ENCODE measurements at regions not wholly inside any gene's neighbourhood (a gene's known extent, or its start where the extent isn't known, plus 50 kb on each side); places are given as distances from the start of the nearest gene placed in this dataset.
"Not testable (repeated sequence)": the region's sequence is repeated elsewhere in the genome, so short reads cannot be mapped to it uniquely, and the experiment has no call there.

- no peak for DNase-seq
- ATAC-seq, result no peak
- intact Hi-C loops (cut with DNase I, micrococcal nuclease), result no loop called here
These were observed 1462.1 kb downstream of the DPP10 start for GRCh38 chr2:115904516-115904915.

GRCh38 chr2:115908731-115909130 lies 1466.3 kb downstream of the DPP10 start:
- DNase-seq, result no peak
- no peak for ATAC-seq
- intact Hi-C loops (cut with DNase I, micrococcal nuclease), result no loop called here

GRCh38 chr2:115910270-115910669 lies 1467.8 kb downstream of the DPP10 start:
- DNase-seq, result no peak
- no peak for ATAC-seq
- intact Hi-C loops (cut with DNase I, micrococcal nuclease), result no loop called here

GRCh38 chr2:115913921-115914320 lies 1471.5 kb downstream of the DPP10 start:
- ATAC-seq (no peak), DNase-seq (no peak)
- intact Hi-C loops (cut with DNase I, micrococcal nuclease), result no loop called here

GRCh38 chr2:115921541-115921940 lies 1479.1 kb downstream of the DPP10 start:
- ATAC-seq, result no peak
- DNase-seq, result no peak
- intact Hi-C loops (cut with DNase I, micrococcal nuclease), result no loop called here

GRCh38 chr2:115939902-115940301 lies 1497.5 kb downstream of the DPP10 start:
- DNase-seq, result no peak
- ATAC-seq, result no peak
- intact Hi-C loops (cut with DNase I, micrococcal nuclease), result no loop called here

- ATAC-seq (no peak), DNase-seq (no peak)
- intact Hi-C loops (cut with DNase I, micrococcal nuclease), result no loop called here
These were observed 1500.4 kb downstream of the DPP10 start for GRCh38 chr2:115942800-115943199.

GRCh38 chr2:115946341-115946740 lies 1503.9 kb downstream of the DPP10 start:
- DNase-seq, result no peak
- intact Hi-C loops (cut with DNase I, micrococcal nuclease), result no loop called here

GRCh38 chr2:115946891-115947290 lies 1504.5 kb downstream of the DPP10 start:
- ATAC-seq, result no peak
- intact Hi-C loops (cut with DNase I, micrococcal nuclease), result no loop called here

More at GRCh38 chr2:115946341-115946740, 1503.9 kb downstream of the DPP10 start:
- ATAC-seq, result no peak

GRCh38 chr2:115976916-115977315 lies 1534.5 kb downstream of the DPP10 start:
- intact Hi-C loops (cut with DNase I, micrococcal nuclease), result no loop called here
- ATAC-seq (no peak), DNase-seq (no peak)

More at GRCh38 chr2:115946891-115947290, 1504.5 kb downstream of the DPP10 start:
- no peak for DNase-seq

GRCh38 chr2:115999039-115999438 lies 1556.6 kb downstream of the DPP10 start:
- DNase-seq, result no peak
- no peak for ATAC-seq
- intact Hi-C loops (cut with DNase I, micrococcal nuclease), result no loop called here

- intact Hi-C loops (cut with DNase I, micrococcal nuclease), result no loop called here
- no peak for DNase-seq
- no peak for ATAC-seq
These were observed 1580.6 kb downstream of the DPP10 start for GRCh38 chr2:116023026-116023425.

GRCh38 chr2:116038758-116039157 lies 1596.3 kb downstream of the DPP10 start:
- DNase-seq; ATAC-seq; intact Hi-C loops (cut with DNase I, micrococcal nuclease): not testable (repeated sequence)

GRCh38 chr2:116042530-116042929 lies 1600.1 kb downstream of the DPP10 start:
- DNase-seq (no peak), ATAC-seq (no peak)
- intact Hi-C loops (cut with DNase I, micrococcal nuclease), result no loop called here

- no peak for ATAC-seq
- intact Hi-C loops (cut with DNase I, micrococcal nuclease), result no loop called here
- DNase-seq, result no peak
These were observed 1615.1 kb downstream of the DPP10 start for GRCh38 chr2:116057538-116057937.

GRCh38 chr2:116061023-116061422 lies 1618.6 kb downstream of the DPP10 start:
- intact Hi-C loops (cut with DNase I, micrococcal nuclease), result no loop called here
- ATAC-seq, result no peak
- no peak for DNase-seq

GRCh38 chr2:116073731-116074130 lies 1631.3 kb downstream of the DPP10 start:
- intact Hi-C loops (cut with DNase I, micrococcal nuclease), result no loop called here
- DNase-seq (no peak), ATAC-seq (no peak)

GRCh38 chr2:116074161-116074560 lies 1631.7 kb downstream of the DPP10 start:
- ATAC-seq, result no peak
- intact Hi-C loops (cut with DNase I, micrococcal nuclease), result no loop called here
- DNase-seq, result no peak

- DNase-seq (no peak), ATAC-seq (no peak)
- intact Hi-C loops (cut with DNase I, micrococcal nuclease), result no loop called here
These were observed 1645.8 kb downstream of the DPP10 start for GRCh38 chr2:116088236-116088635.

GRCh38 chr2:116094196-116094595 lies 1651.8 kb downstream of the DPP10 start:
- no peak for ATAC-seq
- intact Hi-C loops (cut with DNase I, micrococcal nuclease), result no loop called here
- no peak for DNase-seq

- intact Hi-C loops (cut with DNase I, micrococcal nuclease), result no loop called here
- DNase-seq (no peak), ATAC-seq (no peak)
These were observed 1653.2 kb downstream of the DPP10 start for GRCh38 chr2:116095636-116096035.

- DNase-seq (no peak), ATAC-seq (no peak)
- intact Hi-C loops (cut with DNase I, micrococcal nuclease), result no loop called here
These were observed 1655.6 kb downstream of the DPP10 start for GRCh38 chr2:116098049-116098448.
